HG03103 (cell line): ENCODE measurements at regions not wholly inside any gene's neighbourhood (a gene's known extent, or its start where the extent isn't known, plus 50 kb on each side); places are given as distances from the start of the nearest gene placed in this dataset.
"Not testable (repeated sequence)": the region's sequence is repeated elsewhere in the genome, so short reads cannot be mapped to it uniquely, and the experiment has no call there.

Experiments used
- ATAC-seq: cut with Tn5 transposase; IDR thresholded peaks from one replicate; pipeline ENCODE4 v1.9.1; 2021; ENCODE audit warnings: low read depth; ENCODE audit not compliant: unreplicated experiment

DNA sequence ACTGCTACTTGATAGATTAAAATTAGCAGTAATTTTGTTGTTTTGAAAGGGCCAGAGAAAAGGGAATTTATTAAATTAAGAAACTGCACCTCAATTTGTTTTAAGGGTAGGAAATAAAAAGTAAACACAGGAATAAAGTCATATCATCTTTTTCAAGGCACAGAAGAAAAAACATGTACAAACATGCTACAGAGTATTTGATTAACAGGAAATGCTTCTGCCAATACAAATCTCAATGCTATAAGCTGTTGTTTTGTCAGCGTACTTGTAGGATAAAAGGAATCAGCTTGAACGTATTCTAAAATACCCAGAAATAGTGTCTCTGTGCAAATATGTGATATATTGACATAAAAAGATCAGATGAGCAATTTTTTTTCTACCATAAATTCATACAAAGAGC, 474.0 kb upstream of the MGAT4C start:
- ATAC-seq, result no peak

DNA sequence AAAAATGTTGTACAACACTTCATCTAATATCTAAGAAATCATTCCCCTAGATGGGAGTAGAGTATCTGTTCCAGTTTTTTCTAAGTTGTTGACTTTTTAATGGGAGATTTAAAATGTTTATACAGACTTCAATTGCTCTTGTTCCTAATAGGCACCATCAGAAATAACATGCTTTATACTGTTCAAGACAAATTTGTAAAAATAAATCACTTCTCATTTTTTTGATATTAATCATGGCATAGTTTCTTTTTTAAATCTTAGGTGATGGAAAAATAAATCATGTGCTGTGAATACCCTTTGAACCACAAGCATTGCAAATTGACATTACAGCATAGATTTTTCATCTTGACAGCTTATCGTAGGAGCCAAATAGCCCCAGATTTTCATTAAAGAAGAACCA, 473.5 kb upstream of the MGAT4C start:
- no peak for ATAC-seq

DNA sequence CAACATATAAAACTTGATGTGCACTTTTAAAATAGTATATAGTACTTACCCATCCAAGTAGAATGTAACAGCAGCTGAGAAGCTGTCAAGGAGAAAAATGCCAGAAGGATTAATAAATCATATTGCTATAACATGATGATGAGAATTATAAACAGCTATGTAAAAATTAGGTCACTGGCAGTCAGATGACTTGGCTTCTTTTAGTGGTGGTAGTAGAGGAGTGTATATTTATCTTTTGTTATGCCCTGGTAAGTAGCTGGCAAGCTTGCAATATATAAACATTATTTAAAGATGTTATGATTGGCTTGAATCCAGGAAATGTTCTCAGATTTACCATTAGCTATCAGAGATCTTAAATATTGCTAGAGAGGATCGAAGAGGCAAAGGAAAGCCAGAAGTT, 471.0 kb upstream of the MGAT4C start:
- no peak for ATAC-seq

DNA sequence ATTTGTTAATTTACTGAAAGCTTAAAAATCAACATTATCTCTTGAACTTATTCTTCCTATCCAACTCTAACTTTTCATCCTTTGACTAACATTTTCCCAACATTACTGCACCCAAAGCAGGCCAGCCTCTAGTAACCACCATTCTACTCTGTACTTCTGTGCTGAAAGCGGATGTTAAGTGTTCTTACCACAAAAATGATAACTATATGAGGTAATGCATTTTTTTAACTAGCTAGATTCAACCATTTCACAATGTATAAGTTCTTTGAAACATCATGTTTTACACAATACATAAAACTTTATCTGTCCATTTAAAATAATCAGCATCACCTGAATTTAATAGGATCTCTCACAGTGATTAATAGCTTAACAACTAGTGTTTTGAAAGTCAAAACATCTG, 468.5 kb upstream of the MGAT4C start:
- ATAC-seq, result no peak

DNA sequence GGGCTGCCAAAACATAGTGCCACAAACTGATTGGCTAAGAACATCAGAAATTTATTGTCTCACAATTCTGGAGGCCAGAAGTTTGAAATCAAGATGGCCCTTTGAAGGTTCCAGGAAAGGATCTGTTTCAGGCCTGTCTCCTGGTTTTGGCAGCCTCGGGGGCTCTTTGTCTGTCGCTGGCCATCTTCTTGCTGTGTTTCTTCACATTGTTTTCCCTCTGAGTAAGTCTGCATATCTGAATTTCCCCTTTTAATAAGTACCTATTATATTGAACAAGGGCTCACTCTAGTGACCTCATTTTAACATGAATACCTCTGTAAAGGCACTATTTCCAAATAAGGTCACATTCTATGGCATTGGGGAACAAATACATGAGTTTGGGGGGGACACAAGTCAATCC, 467.1 kb upstream of the MGAT4C start:
- ATAC-seq, result no peak

DNA sequence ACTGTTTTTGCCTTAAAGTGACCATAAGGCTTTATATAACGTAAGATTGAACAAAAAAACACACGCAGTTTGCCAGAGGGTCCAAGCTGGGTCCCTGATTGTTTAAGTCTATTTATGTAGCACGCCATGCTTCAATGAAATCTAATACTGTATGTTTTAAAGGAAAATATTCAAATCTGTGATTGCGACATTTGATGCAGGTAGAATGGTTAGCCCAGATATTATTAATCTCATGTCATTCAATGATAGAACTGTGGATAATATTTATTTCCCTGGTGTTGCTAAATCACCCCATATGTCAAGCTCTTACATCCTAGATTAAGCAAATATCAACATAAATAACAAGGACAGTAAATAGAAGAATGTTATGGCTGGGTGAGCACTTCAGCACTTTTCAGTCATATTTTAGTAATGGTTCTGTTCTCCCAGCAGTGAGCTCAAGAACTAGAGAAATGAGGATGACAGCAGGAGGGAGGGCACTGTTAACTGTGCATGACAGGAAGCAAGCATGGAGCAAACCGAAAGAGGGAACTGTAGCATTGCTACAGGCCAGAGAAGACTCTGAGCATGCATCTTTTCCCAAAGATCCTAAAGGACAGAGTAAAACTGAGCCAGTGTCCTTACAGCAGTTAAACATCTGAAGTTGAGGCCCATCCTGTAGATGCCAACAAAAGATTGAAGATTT, 465.7 kb upstream of the MGAT4C start:
- no peak for ATAC-seq

DNA sequence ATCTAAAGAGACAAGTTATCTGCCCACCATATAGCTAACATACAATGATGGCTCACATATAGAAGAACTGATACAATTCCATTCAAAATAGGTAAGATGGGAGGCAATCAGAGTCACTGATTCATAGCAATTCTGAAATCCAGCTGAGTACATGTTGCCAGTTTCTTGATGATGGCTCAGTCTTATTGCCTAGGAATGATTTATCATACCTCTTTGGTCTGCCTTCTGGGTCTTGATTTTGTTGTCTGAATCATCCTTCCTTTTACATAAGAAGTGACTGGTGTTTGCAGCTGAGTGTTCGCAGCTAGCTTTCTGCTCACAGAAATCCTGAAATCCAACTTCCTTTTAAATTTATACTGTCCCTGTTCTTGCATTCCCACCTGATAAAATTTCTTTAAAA, 463.2 kb upstream of the MGAT4C start:
- no peak for ATAC-seq

DNA sequence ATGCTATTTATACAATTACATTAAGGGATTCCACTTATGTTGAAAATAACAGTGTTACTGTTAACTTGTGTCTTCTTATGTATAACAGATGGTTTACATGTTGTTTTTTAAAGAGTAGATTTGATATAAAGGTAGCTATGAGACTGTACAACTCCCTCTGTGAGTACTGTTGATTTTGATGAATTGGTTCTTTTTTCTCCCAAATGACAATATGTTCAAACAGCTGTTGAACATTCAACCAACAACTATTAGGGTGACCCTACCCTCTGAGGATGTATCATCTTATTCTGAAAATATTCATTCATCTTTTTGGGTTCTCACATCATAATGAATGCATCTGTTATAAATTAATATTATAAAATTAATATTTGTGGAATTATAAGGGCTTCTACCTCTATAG, 456.9 kb upstream of the MGAT4C start:
- no peak for ATAC-seq

DNA sequence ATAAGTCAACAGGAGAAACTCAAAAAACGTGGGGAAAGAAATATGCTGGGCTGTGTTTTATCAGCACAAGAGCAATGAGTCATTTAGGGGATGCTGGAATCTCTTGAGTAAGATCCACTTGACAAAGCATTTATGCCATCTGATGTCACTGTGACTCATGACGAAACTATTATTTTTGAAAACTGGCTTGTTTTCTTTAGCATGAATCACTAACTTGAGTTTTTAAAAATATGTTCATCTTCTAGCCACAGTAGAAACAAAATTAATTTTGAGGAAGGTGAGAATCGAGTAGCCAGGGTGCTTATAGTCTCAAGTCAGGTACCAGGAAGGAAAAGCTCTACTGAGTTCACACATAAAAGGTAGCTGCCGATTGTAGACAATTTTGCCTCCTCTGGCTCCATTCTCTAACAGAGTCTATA, 456.2 kb upstream of the MGAT4C start:
- no peak for ATAC-seq

DNA sequence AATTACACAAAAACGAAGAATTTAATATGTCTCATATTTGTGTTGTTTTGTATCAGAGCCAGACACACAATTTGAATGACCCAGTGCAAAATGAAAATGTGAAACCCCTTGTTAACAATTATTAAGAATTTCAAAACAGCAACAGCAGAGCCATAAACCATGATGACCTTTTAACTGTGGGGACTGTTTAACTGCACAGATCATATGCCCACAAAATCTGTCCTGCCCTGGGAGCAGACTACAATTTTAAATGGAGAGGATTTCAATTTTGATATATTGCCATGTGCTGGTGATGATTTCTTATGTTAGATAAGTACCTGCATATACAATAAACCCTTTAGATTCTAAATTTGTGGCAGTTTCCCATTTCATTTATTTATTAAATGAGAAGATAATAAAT, 455.5 kb upstream of the MGAT4C start:
- no peak for ATAC-seq

DNA sequence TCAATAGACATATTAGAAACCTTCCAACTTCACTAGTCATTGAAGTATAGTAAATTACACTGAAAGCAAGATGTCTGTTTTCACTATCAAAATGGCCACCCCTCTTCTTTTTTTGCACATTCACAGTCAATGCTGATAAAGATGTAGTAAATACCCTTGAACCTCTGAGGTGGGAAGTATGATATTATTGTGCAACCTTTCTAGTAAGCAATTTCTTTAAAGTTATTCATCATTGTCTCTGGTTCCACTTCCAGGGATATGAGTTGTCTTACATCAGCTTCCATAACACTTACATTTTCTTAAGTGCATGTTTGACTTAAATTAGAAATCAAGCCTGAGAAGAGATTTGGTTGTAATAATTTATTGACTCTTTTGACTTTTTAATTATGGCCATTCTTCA, 453.9 kb upstream of the MGAT4C start:
- ATAC-seq, result no peak

DNA sequence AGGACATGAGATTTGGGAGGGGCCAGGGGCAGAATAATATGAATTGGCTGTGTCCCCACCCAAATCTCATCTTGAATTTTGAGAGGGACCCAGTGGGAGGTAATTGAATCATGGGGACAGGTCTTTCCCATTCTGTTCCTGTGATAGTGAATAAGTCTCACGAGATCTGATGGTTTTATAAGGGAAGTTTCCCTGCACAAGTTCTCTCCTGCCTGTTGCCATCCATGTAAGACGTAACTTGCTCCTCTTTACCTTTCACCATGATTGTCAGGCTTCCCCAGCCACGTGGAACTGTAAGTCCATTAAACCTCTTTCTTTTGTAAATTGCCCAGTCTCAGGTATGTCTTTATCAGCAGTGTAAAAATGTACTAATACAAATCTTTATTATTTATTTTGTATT, 452.8 kb upstream of the MGAT4C start:
- ATAC-seq, result not testable (repeated sequence)

DNA sequence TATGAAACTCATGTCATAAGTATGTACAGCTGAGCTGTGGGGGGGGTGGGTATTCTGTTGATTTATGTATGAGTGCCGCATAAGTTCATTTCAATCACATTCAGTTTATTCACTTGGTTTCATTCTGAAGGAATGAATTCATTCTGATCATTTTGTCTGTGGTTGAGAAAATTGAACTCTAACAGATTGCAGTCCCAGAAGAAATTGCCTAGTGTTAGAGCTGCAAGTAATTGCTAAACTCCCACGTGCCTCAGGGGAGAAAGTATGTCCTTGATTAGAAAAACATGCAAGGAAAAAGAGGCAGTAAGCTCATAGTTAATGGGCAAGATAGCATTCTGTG, 442.4 kb upstream of the MGAT4C start:
- no peak for ATAC-seq

DNA sequence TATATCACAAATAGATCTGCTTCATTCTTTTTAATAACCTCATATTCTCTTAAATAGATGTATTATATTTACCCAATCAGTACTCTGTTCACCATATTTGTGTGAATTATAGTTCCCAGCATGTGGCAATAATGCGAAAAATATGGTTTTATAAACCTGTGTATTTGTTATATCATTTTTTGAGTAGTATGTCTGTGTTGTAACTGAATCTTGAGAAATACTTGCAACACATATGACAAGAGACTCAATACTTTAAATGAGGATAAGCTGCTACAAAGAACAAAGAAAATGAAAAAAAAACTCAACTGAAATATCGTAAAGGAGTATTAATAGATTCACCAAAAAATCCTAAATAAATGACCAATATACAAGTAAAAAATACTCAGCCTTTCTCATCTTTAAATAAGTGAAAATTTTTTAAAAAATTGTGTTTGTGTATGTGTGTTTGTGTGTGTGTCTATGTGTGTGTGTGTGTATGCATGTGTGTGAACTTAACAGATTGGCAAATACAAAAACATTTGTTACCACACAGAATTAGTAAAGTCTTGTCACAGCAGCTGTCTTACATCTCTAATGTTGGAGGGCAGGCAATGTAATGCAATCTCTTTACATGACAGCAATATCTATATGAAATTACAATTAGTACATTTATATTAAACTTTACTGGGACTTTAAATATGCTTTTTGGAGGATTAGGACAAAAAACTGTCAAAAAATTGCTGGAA, 441.9 kb upstream of the MGAT4C start:
- no peak for ATAC-seq

DNA sequence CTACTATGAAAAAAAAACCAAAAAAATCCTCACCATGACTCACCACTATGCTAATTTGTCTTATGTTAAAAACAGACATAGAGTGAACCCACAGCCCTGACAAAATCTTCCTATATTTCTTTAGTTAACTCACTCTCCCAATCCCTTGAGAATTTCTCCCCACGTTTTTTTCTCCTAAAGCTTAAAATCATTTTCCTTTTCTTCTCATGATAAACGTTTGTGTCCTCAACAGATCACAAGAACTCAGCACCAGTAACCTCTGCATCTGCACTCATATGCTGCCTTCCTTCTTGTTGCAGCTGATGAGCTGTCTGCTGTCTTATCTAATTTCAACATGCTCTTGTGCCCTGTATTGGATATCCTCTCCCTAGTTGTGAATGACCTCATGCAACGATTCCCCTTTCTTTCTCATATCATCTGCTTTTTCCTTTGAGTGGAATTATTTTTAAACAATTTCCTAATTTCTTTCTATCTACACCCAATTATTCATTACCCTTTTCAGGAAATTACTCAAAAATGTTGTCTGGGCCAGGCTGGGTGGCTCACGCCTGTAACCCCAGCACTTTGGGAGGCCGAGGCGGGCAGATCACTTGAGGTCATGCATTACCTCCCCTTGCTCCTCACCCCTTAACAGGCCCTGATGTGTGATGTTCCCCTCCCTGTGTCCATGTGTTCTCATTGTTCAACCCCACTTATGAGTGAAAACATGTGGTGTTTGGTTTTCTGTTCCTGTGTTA, 427.5 kb upstream of the MGAT4C start:
- ATAC-seq, result no peak

DNA sequence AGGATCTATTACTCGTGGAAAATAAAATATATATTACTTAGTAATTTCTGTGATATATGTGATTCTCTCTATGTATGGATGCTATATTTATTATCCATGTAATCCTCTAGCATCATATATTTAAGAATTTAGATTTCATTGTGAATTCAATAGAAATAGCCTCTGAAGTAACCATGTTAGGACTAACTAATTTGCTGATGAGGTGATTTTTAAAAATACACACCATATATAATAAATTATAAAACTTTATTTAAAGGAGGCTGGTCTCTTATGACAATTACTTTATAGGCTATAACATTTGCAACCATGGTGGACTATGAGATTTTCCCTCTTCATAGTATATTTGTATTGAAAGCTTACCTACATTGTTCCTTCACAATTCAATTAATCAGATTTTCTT, 424.9 kb upstream of the MGAT4C start:
- ATAC-seq, result no peak

DNA sequence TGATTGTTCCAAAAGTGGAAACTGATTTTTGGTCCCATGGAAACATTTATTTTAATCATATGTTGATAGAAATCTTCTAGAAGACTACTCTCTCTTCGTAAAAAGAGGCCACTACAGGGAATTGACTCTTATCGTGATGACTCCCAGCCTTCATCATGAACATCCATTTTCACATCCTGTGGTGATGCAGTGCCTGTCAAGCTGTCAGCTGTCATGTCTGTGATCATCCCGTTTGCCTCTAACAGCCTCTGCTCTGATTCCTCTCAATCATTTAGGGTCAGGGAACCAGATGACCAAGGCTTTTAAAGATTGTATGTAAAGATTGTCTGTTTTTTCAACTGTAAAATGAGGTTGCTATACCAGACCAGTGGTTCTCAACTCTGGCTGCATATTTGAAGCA, 419.0 kb upstream of the MGAT4C start:
- no peak for ATAC-seq

DNA sequence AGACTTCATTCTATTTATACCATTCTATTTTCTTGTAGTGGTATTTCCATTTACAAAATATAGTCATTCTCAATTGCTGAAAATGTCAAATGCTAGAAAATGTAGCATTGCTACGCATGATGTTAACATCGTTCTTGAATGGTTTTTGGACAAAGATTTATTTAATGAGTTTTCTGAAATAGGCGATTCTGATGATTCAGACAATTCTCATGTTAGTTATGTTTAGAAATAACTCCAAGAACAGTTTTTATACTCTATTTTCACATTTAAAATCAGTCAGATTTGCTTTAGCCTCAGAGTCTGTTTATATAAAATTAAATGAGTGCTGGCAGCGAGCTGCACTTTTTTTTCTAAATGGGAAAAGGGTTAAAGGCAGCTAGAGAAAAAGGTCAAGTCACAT, 414.8 kb upstream of the MGAT4C start:
- no peak for ATAC-seq

DNA sequence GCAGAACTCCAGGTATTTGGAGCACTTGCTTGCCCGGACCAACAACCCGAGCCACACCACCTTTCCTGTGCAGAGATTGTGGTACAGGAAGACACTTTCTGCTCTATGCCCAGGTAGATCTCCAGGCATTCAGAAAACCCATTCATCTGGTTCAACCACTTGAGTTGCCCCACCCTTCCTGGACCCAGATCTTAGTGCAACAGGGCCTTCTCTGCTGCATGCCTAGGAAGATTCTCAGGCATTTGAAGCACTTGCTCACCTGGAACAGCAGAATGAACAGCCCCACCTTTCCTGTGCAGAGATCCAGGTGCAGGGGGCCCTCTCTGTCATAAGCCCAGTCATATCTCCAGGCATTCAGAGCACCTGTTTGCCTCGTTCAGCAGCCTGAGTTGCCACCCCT, 412.8 kb upstream of the MGAT4C start:
- no peak for ATAC-seq

DNA sequence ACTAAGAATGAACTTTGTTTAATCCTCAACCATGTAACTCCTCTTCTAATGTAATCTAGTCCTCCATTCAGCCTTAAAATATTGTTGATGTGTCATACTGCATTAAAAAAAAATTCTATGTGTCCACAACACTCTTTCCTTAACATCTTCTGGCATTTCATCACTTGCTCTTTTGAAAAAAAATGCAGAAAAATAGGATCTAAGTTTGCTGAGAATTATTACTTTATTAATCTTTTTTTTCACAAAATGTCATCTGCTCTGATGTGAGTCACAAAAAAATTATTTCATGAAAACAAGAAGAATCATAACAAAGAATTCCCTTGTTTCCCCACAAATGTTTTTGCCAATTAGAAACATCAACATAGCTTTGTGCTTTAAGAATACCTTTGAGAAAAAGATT, 410.1 kb upstream of the MGAT4C start:
- no peak for ATAC-seq

DNA sequence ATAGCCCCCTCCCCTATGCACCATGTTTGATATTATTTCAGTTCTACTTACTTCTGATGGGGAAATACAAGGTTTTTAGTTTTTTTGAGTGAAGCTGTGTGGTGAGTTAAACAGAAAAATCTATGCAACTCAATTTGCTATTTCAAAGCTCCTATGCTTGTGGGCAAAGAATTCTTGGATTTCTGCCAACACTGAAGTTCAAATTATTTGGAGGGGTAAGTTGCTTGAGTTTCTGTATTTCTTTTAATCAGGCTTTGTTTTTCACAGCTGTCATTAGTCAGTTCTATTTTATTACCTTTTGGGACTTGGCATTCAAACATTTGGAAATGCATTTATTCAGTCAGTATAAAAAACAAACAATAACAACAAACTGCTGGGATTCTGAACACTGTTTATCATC, 407.5 kb upstream of the MGAT4C start:
- ATAC-seq, result no peak

DNA sequence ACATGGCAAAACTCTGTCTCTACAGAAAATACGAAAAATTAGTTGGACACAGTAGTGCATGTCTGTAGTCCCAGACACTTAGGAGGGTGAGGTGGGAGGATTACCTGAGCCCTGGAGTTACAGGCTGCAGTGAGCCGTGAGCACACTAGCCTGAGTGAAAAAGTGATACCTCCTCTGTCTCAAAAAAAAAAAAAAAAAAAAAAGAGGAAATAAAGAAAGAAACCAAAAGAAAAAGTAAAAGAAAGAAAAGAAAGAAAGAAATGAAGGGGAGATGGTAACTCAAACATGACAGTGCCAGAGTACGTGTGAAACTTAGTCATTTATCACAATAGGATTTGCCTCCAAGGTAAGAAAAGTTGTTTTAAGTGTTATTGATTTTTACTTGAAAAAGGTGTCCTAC, 407.0 kb upstream of the MGAT4C start:
- ATAC-seq, result no peak
